Ectodermal cell (in vitro differentiated cells): ENCODE measurements at regions not wholly inside any gene's neighbourhood (a gene's known extent, or its start where the extent isn't known, plus 50 kb on each side); places are given as distances from the start of the nearest gene placed in this dataset.

Experiments
- H3K27ac ChIP-seq: 2 replicates; pipeline ENCODE4 v1.7.0; 2013; ENCODE audit warnings: mild to moderate bottlenecking, low read depth, low read length; ENCODE audit not compliant: insufficient read depth, poor library complexity, severe bottlenecking
- H3K27me3 ChIP-seq: 2 replicates; pipeline ENCODE4 v1.7.0; 2013; ENCODE audit warnings: mild to moderate bottlenecking, low read length; ENCODE audit not compliant: insufficient read depth, control insufficient read depth, poor library complexity, severe bottlenecking
- H3K36me3 ChIP-seq: one replicate; pipeline ENCODE4 v1.7.0; 2013; ENCODE audit warnings: low read length; ENCODE audit not compliant: control insufficient read depth, insufficient read depth
- H3K4me1 ChIP-seq: one replicate; pipeline ENCODE4 v1.7.0; 2013; ENCODE audit warnings: low read length; ENCODE audit not compliant: control insufficient read depth, insufficient read depth
- H3K4me3 ChIP-seq: 2 replicates; pipeline ENCODE4 v1.7.0; 2013; ENCODE audit warnings: low read depth, low read length, control low read depth; ENCODE audit not compliant: insufficient read depth
- H3K9me3 ChIP-seq: 2 replicates; pipeline ENCODE4 v1.7.0; 2013; ENCODE audit warnings: mild to moderate bottlenecking, low read length, moderate library complexity; ENCODE audit not compliant: control insufficient read depth
- WGBS, 2 experiments: methylation state at CpG; one replicate each; pipeline ENCODE4 v1.1.7; 2013; ENCODE audit warnings: missing lambda C conversion rate in 2 of 2; 5-methylcytosine and 5-hydroxymethylcytosine counted together

GRCh38 chr5:117235786-117236185 lies 661.2 kb upstream of the SEMA6A start:
- WGBS, 2 experiments = 96 to 97% methylated on average over 5 of the region's 5 CpGs
- no peaks in the 10 kb centered on the region for H3K9me3 ChIP-seq
- H3K4me1 ChIP-seq = no peaks in the 10 kb centered on the region
- no peak overlapping the region for H3K4me3 ChIP-seq
- no peaks in the 10 kb centered on the region for H3K36me3 ChIP-seq
- no peak overlapping the region for H3K27ac ChIP-seq
- no peaks in the 10 kb centered on the region for H3K27me3 ChIP-seq

GRCh38 chr5:117230375-117230774 lies 655.8 kb upstream of the SEMA6A start:
- WGBS, 2 experiments = 92 to 96% methylated on average over 2 of the region's 3 CpGs
- no peaks in the 10 kb centered on the region for H3K36me3 ChIP-seq

GRCh38 chr5:117220730-117221129 lies 646.1 kb upstream of the SEMA6A start:
- Histone ChIP-seq H3K9me3 (no peaks in the 10 kb centered on the region), H3K36me3 (no peaks in the 10 kb centered on the region), H3K27me3 (no peaks in the 10 kb centered on the region), H3K4me3 (no peak overlapping the region), H3K4me1 (peaks cover 5% of the 10 kb centered on the region), H3K27ac (no peak overlapping the region)
- WGBS, 2 experiments = 33 to 38% methylated on average over 1 of the region's 1 CpG

More at GRCh38 chr5:117230375-117230774, 655.8 kb upstream of the SEMA6A start:
- Histone ChIP-seq H3K27ac (no peak overlapping the region), H3K9me3 (no peaks in the 10 kb centered on the region), H3K4me3 (no peak overlapping the region), H3K4me1 (no peaks in the 10 kb centered on the region), H3K27me3 (no peaks in the 10 kb centered on the region)

GRCh38 chr5:117218789-117219188 lies 644.2 kb upstream of the SEMA6A start:
- H3K27ac ChIP-seq = no peak overlapping the region
- H3K4me1 ChIP-seq = peaks cover 5% of the 10 kb centered on the region
- H3K4me3 ChIP-seq = no peak overlapping the region
- 70 to 100% methylated on average over 1 to 2 of the region's 2 CpGs for WGBS, 2 experiments
- H3K27me3 ChIP-seq = no peaks in the 10 kb centered on the region
- H3K9me3 ChIP-seq = no peaks in the 10 kb centered on the region
- no peaks in the 10 kb centered on the region for H3K36me3 ChIP-seq

- no peaks in the 10 kb centered on the region for H3K36me3 ChIP-seq
- no peak overlapping the region for H3K4me3 ChIP-seq
- H3K27me3 ChIP-seq = no peaks in the 10 kb centered on the region
- WGBS, 2 experiments = 88 to 92% methylated on average over 1 of the region's 1 CpG
- no peaks in the 10 kb centered on the region for H3K9me3 ChIP-seq
- H3K4me1 ChIP-seq = peaks cover 4% of the 10 kb centered on the region
- H3K27ac ChIP-seq = no peak overlapping the region
Observed at GRCh38 chr5:117212866-117213265, 638.2 kb upstream of the SEMA6A start.

- Histone ChIP-seq H3K27ac (no peak overlapping the region), H3K4me3 (no peak overlapping the region), H3K27me3 (no peaks in the 10 kb centered on the region), H3K9me3 (no peaks in the 10 kb centered on the region), H3K4me1 (no peaks in the 10 kb centered on the region), H3K36me3 (no peaks in the 10 kb centered on the region)
- 100% methylated on average over 1 of the region's 1 CpG; no CpG with 5 or more reads in 1 of the 2 experiments for whole genome bisulfite sequencing, 2 experiments
Observed at GRCh38 chr5:117210796-117211195, 636.2 kb upstream of the SEMA6A start.

GRCh38 chr5:117209479-117209878 lies 634.9 kb upstream of the SEMA6A start:
- Histone ChIP-seq H3K4me3 (no peak overlapping the region), H3K4me1 (no peaks in the 10 kb centered on the region), H3K9me3 (no peaks in the 10 kb centered on the region), H3K27me3 (no peaks in the 10 kb centered on the region), H3K36me3 (no peaks in the 10 kb centered on the region), H3K27ac (no peak overlapping the region)
- WGBS, 2 experiments = 87 to 97% methylated on average over 3 of the region's 3 CpGs

- Histone ChIP-seq H3K27me3 (no peaks in the 10 kb centered on the region), H3K27ac (no peak overlapping the region), H3K9me3 (no peaks in the 10 kb centered on the region), H3K4me1 (no peaks in the 10 kb centered on the region), H3K4me3 (no peak overlapping the region), H3K36me3 (no peaks in the 10 kb centered on the region)
- 79 to 81% methylated on average over 9 of the region's 9 CpGs for WGBS, 2 experiments
Observed at GRCh38 chr5:117207088-117207668, 632.6 kb upstream of the SEMA6A start.

- H3K4me1 ChIP-seq = no peaks in the 10 kb centered on the region
- 80 to 82% methylated on average over 2 of the region's 2 CpGs for WGBS, 2 experiments
- H3K9me3 ChIP-seq = no peaks in the 10 kb centered on the region
- no peaks in the 10 kb centered on the region for H3K27me3 ChIP-seq
- H3K36me3 ChIP-seq = no peaks in the 10 kb centered on the region
- H3K4me3 ChIP-seq = no peak overlapping the region
- no peak overlapping the region for H3K27ac ChIP-seq
Observed at GRCh38 chr5:117205894-117206293, 631.3 kb upstream of the SEMA6A start.

GRCh38 chr5:117204926-117205869 lies 630.6 kb upstream of the SEMA6A start:
- WGBS, 2 experiments = 77 to 83% methylated on average over 9 to 10 of the region's 10 CpGs
- no peaks in the 10 kb centered on the region for H3K9me3 ChIP-seq
- H3K4me1 ChIP-seq = no peaks in the 10 kb centered on the region
- H3K36me3 ChIP-seq = no peaks in the 10 kb centered on the region
- no peaks in the 10 kb centered on the region for H3K27me3 ChIP-seq
- H3K27ac ChIP-seq = no peak overlapping the region
- H3K4me3 ChIP-seq = no peak overlapping the region
